CD4-positive, alpha-beta T cell (primary cell): ENCODE measurements at regions not wholly inside any gene's neighbourhood (a gene's known extent, or its start where the extent isn't known, plus 50 kb on each side); places are given as distances from the start of the nearest gene placed in this dataset.

ENCODE experiments used
- ATAC-seq: fragments of 200-7000 bp; cut with Tn5 transposase; one replicate; pipeline ENCODE4 v1.10.0; 2022; ENCODE audit warnings: mild to moderate bottlenecking; ENCODE audit not compliant: poor library complexity
- CTCF ChIA-PET: fragments of 350-600 bp; sonication (Branson Sonifier 250); formaldehyde crosslinking; loops from one replicate; lab custom pipeline; 2021; ENCODE audit warnings: antibody characterized with exemption, inconsistent platforms; lab: Charles Lee
- POLR2A ChIA-PET: fragments of 350-600 bp; sonication (Branson Sonifier 250); formaldehyde crosslinking; loops from one replicate; lab custom pipeline; 2021; ENCODE audit warnings: antibody characterized with exemption, inconsistent platforms; lab: Charles Lee
- DNase-seq, 14 experiments: peaks; one replicate each; pipeline ENCODE4 v3.0.0-alpha.2; 2013 to 2020; ENCODE audit warnings: mixed read lengths in 2 of 14
- H3K27ac ChIP-seq, 2 donors: one replicate each; pipeline versions ENCODE4 v1.5.1 to v1.7.0; 2013; ENCODE audit warnings: low read length in 2 of 2, low read depth in 1 of 2, mild to moderate bottlenecking in 1 of 2
- H3K27me3 ChIP-seq, 2 experiments: 1 replicate in 1 of 2; 2 replicates in 1 of 2; pipeline versions ENCODE4 v1.6.1 to v1.7.0; 2013; ENCODE audit warnings: low read length in 2 of 2, control low read depth in 1 of 2, mild to moderate bottlenecking in 1 of 2, moderate library complexity in 1 of 2; ENCODE audit not compliant: insufficient read depth in 2 of 2, control insufficient read depth in 1 of 2
- H3K36me3 ChIP-seq: one replicate; pipeline ENCODE4 v1.6.1; 2013; ENCODE audit warnings: low read length, control low read depth; ENCODE audit not compliant: insufficient read depth
- H3K4me1 ChIP-seq: one replicate; pipeline ENCODE4 v1.6.1; 2013; ENCODE audit warnings: low read length, control low read depth; ENCODE audit not compliant: insufficient read depth
- H3K4me3 ChIP-seq: one replicate; pipeline ENCODE4 v1.5.1; 2013; ENCODE audit warnings: mild to moderate bottlenecking, low read length, moderate library complexity
- H3K9me3 ChIP-seq, 2 experiments: 1 replicate in 1 of 2; 2 replicates in 1 of 2; pipeline versions ENCODE4 v1.6.1 to v1.7.0; 2013; ENCODE audit warnings: low read length in 2 of 2, mild to moderate bottlenecking in 2 of 2, control low read depth in 1 of 2, moderate library complexity in 1 of 2; ENCODE audit not compliant: control insufficient read depth in 1 of 2, insufficient read depth in 1 of 2
- H3K27ac Mint-ChIP-seq: one replicate; pipeline ENCODE4 v1.8.0; 2020; ENCODE audit warnings: mixed read lengths
- H3K27me3 Mint-ChIP-seq: one replicate; pipeline ENCODE4 v1.8.0; 2021; ENCODE audit warnings: mixed read lengths
- H3K36me3 Mint-ChIP-seq: one replicate; pipeline ENCODE4 v1.8.0; 2021; ENCODE audit warnings: low read depth, mixed read lengths
- H3K4me1 Mint-ChIP-seq: one replicate; pipeline ENCODE4 v1.8.0; 2021; ENCODE audit warnings: low read depth, mixed read lengths
- H3K4me3 Mint-ChIP-seq: one replicate; pipeline ENCODE4 v1.8.0; 2020; ENCODE audit warnings: mild to moderate bottlenecking, mixed read lengths
- H3K9me3 Mint-ChIP-seq: one replicate; pipeline ENCODE4 v1.8.0; 2020; ENCODE audit warnings: mixed read lengths
- intact Hi-C, 2 experiments: fragments of 100-400 bp; cut with DNase I in 1 of 2; cut with micrococcal nuclease in 1 of 2; formaldehyde crosslinking; loops; one replicate each; pipeline versions ENCODE4 v1.15.1 to v1.9.0; 2023 to 2025; cut with DNase I, micrococcal nuclease
- TF ChIP-seq, protein P1 (sequence below): fragments of 200-600 bp; IDR thresholded peaks from one replicate; pipeline ENCODE4 v1.8.0; 2022; ENCODE audit warnings: antibody characterized with exemption, mild to moderate bottlenecking

DNA sequence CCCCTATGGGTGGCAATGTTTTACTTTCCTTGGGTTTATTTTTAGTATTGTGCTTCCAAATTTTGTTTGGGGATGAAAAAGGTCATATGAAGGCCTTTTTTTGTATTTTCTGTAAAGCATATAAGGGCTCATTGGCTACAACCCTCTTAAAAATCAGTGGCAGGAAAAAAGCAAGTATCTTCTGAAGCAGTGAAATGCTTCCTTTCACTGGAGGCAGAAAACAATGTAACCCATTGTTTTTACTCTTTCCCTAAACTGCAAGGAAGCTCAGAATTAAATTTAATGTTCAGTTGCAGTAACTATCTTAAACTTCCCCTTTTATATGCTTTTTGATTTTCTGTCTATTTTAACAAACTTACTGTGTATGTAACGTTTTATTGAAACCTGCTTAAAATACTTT, 148.7 kb upstream of the LYZL1 start:
- Histone ChIP-seq H3K36me3 (no peaks in the 10 kb centered on the region), H3K27ac (no peak overlapping the region), H3K4me1 (no peaks in the 10 kb centered on the region), H3K4me3 (no peak overlapping the region), H3K9me3 (peaks cover 0 to 10% of the 10 kb centered on the region in 2 experiments), H3K27me3 (peaks cover 0 to 5% of the 10 kb centered on the region in 2 experiments)
- ATAC-seq (no peak), DNase-seq (no peak)
- ChIA-PET POLR2A (no interaction called here), CTCF (no interaction called here)
- H3K36me3 Mint-ChIP-seq, result no peaks in the 10 kb centered on the region
- H3K4me3 Mint-ChIP-seq, result no peak overlapping the region
- no peak overlapping the region for H3K27ac Mint-ChIP-seq
- H3K4me1 Mint-ChIP-seq, result no peaks in the 10 kb centered on the region
- H3K9me3 Mint-ChIP-seq, result peaks cover 3% of the 10 kb centered on the region
- TF ChIP-seq, protein P1, sequence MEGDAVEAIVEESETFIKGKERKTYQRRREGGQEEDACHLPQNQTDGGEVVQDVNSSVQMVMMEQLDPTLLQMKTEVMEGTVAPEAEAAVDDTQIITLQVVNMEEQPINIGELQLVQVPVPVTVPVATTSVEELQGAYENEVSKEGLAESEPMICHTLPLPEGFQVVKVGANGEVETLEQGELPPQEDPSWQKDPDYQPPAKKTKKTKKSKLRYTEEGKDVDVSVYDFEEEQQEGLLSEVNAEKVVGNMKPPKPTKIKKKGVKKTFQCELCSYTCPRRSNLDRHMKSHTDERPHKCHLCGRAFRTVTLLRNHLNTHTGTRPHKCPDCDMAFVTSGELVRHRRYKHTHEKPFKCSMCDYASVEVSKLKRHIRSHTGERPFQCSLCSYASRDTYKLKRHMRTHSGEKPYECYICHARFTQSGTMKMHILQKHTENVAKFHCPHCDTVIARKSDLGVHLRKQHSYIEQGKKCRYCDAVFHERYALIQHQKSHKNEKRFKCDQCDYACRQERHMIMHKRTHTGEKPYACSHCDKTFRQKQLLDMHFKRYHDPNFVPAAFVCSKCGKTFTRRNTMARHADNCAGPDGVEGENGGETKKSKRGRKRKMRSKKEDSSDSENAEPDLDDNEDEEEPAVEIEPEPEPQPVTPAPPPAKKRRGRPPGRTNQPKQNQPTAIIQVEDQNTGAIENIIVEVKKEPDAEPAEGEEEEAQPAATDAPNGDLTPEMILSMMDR, result no peak
- intact Hi-C loops, result no loop called here
- peaks cover 41% of the 10 kb centered on the region for H3K27me3 Mint-ChIP-seq

DNA sequence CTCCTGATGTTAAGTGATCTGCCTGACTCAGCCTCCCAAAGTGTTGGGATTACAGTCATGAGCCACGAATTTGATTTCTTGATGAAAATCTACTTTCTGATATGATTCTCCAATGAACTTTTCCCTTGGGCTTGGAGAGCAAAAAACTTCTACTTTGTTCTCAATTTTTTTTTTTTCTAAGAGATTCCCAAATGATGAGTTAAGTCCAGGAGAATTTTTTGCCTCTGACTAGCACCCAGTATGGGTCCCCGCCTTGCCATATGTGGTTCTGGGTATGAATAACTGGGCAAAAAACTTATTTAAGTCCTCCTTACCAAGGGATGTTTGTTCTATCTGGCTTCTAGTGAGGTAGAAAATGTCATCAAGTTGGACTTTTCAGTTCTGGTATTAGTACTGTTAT, 147.9 kb upstream of the LYZL1 start:
- Mint-ChIP-seq H3K27me3 (peaks cover 43% of the 10 kb centered on the region), H3K4me1 (no peaks in the 10 kb centered on the region)
- CTCF ChIA-PET, result no interaction called here

DNA sequence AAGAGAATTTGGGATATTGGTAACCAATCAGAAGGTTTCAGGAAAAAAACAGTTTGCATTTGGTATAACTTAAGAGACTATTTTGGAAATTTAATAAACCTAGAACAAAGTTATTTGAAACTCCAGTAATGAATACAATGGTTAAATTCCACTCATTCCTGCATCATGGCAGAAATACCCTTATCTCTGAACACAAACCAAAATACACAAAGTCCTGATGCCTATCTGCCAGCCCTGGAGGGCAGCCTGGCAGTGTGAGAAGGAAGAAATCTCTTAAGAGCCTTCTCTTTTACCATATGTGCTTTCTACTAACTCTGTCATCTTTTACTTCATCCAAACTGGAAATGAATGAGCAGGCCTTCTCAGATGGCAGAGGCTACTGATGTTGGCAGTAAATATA, 147.1 kb upstream of the LYZL1 start:
- Histone ChIP-seq H3K27me3 (peaks cover 0 to 5% of the 10 kb centered on the region in 2 experiments), H3K27ac (no peak overlapping the region), H3K36me3 (no peaks in the 10 kb centered on the region), H3K9me3 (peaks cover 0 to 10% of the 10 kb centered on the region in 2 experiments), H3K4me3 (no peak overlapping the region), H3K4me1 (no peaks in the 10 kb centered on the region)
- TF ChIP-seq, protein P1, result no peak
- ChIA-PET CTCF (no interaction called here), POLR2A (no interaction called here)
- intact Hi-C loops, result no loop called here
- H3K27ac Mint-ChIP-seq, result no peak overlapping the region
- H3K9me3 Mint-ChIP-seq, result peaks cover 3% of the 10 kb centered on the region
- H3K4me3 Mint-ChIP-seq, result no peak overlapping the region
- H3K36me3 Mint-ChIP-seq, result no peaks in the 10 kb centered on the region
- no peaks in the 10 kb centered on the region for H3K4me1 Mint-ChIP-seq
- H3K27me3 Mint-ChIP-seq, result peaks cover 43% of the 10 kb centered on the region
- no peak for ATAC-seq
- no peak for DNase-seq

More for the DNA sequence above, 147.9 kb upstream of the LYZL1 start:
- no peak overlapping the region for H3K4me3 Mint-ChIP-seq
- Histone ChIP-seq H3K27me3 (peaks cover 0 to 5% of the 10 kb centered on the region in 2 experiments), H3K9me3 (peaks cover 0 to 10% of the 10 kb centered on the region in 2 experiments), H3K36me3 (no peaks in the 10 kb centered on the region), H3K27ac (no peak overlapping the region), H3K4me3 (no peak overlapping the region), H3K4me1 (no peaks in the 10 kb centered on the region)
- DNase-seq (no peak), ATAC-seq (no peak)
- no peaks in the 10 kb centered on the region for H3K36me3 Mint-ChIP-seq
- TF ChIP-seq, protein P1, result no peak
- H3K27ac Mint-ChIP-seq, result no peak overlapping the region
- POLR2A ChIA-PET, result no interaction called here
- intact Hi-C loops, result no loop called here
- H3K9me3 Mint-ChIP-seq, result peaks cover 3% of the 10 kb centered on the region
